HepG2 (cell line): ENCODE measurements at regions not wholly inside any gene's neighbourhood (a gene's known extent, or its start where the extent isn't known, plus 50 kb on each side); places are given as distances from the start of the nearest gene placed in this dataset.
A peak's percentile ranks its signal among the peaks of the same experiment; 100 is the strongest.

Experiments
- ATAC-seq: fragments of 200-7000 bp; cut with Tn5 transposase; 3 replicates; pipeline ENCODE4 v1.9.1; 2020; ENCODE audit warnings: mild to moderate bottlenecking, moderate library complexity
- BruUV-seq: library from RNA; stranded (reverse); fragments of 400-500 nt; replicated peaks from 2 replicates; lab custom pipeline; 2021; lab: Mats Ljungman, UMichigan
- CTCF ChIA-PET: fragments of 300-600 bp; formaldehyde crosslinking; extraction: SDS; loops from one replicate; lab custom pipeline; 2021; ENCODE audit warnings: low total read pairs, inconsistent platforms, low intra/inter-chr PET ratio; lab: Yijun Ruan, JAX
- POLR2A ChIA-PET: fragments of 350-600 bp; sonication (Branson Sonifier 250); formaldehyde crosslinking; loops from one replicate; lab custom pipeline; 2020; ENCODE audit warnings: antibody characterized with exemption, inconsistent platforms; lab: Yijun Ruan, JAX
- DNase-seq: peaks from one replicate; pipeline ENCODE4 v3.0.0-alpha.2; 2015; ENCODE audit warnings: low spot score
- FAIRE-seq: peaks from 3 replicates; lab custom pipeline; 2011; peaks lifted over from hg19 to GRCh38; lab: Jason Lieb, UNC
- H2AFZ ChIP-seq: one replicate; pipeline ENCODE4 v1.6.1; 2011; ENCODE audit warnings: low read length, inconsistent platforms
- H3K27ac ChIP-seq: fragments of 300-600 bp; 3 replicates; pipeline ENCODE4 v1.8.0; 2011; ENCODE audit warnings: mixed run types, mild to moderate bottlenecking, mixed read lengths, low read length, inconsistent platforms; ENCODE audit not compliant: insufficient read depth; ENCODE audit errors: extremely low read length
- H3K27me3 ChIP-seq, 2 experiments: fragments of 200-600 bp in 1 of 2; 2 replicates in 1 of 2; 3 replicates in 1 of 2; pipeline versions ENCODE4 v1.6.0 to v1.8.0; 2011; ENCODE audit warnings: low read length in 2 of 2, mild to moderate bottlenecking in 2 of 2, moderate library complexity in 2 of 2, inconsistent platforms in 1 of 2; ENCODE audit not compliant: insufficient read depth in 2 of 2, control insufficient read depth in 1 of 2
- H3K36me3 ChIP-seq, 2 experiments: fragments of 200-600 bp in 1 of 2; replicated peaks in 1 of 2; 2 replicates in 1 of 2; 3 replicates in 1 of 2; pipeline versions ENCODE4 v1.5.1 to v1.8.0; 2011; ENCODE audit warnings: low read length in 2 of 2, inconsistent platforms in 1 of 2; ENCODE audit not compliant: insufficient read depth in 2 of 2, control insufficient read depth in 1 of 2
- H3K4me1 ChIP-seq: 2 replicates; pipeline ENCODE4 v1.5.1; 2012; ENCODE audit warnings: low read length, inconsistent platforms; ENCODE audit not compliant: insufficient read depth
- H3K4me2 ChIP-seq: 2 replicates; pipeline ENCODE4 v1.6.0; 2011; ENCODE audit warnings: low read depth, low read length, inconsistent platforms
- H3K4me3 ChIP-seq, 3 experiments: fragments of 200-600 bp in 1 of 3; sonication (generic), shearing (Covaris generic) in 1 of 3; replicated peaks in 1 of 3; 2 replicates each; pipeline ENCODE4 v1.5.1; 2011 to 2016; ENCODE audit warnings: low read length in 3 of 3, inconsistent platforms in 2 of 3, low read depth in 2 of 3, mild to moderate bottlenecking in 2 of 3, control low read depth in 1 of 3, mixed read lengths in 1 of 3; ENCODE audit not compliant: insufficient read depth in 1 of 3
- H3K79me2 ChIP-seq: one replicate; pipeline ENCODE4 v1.6.1; 2011; ENCODE audit warnings: low read length, inconsistent platforms; ENCODE audit not compliant: insufficient read depth
- H3K9ac ChIP-seq: 2 replicates; pipeline ENCODE4 v1.6.0; 2011; ENCODE audit warnings: mild to moderate bottlenecking, low read depth, low read length, inconsistent platforms; ENCODE audit not compliant: insufficient read depth
- H3K9me3 ChIP-seq: 2 replicates; pipeline ENCODE4 v1.5.1; 2012; ENCODE audit warnings: mild to moderate bottlenecking, low read length
- H4K20me1 ChIP-seq: 2 replicates; pipeline ENCODE4 v1.6.0; 2011; ENCODE audit warnings: inconsistent platforms, mild to moderate bottlenecking, low read length, moderate library complexity; ENCODE audit not compliant: insufficient read depth
- FOXA1 ChIP-seq, 2 experiments: fragments of 450-650 bp in 1 of 2; sonication (generic) in 1 of 2; formaldehyde crosslinking in 1 of 2; IDR thresholded peaks; 2 replicates each; pipeline versions ENCODE4 v1.4.0 to v1.6.1; 2016 to 2020; ENCODE audit warnings: missing genetic modification reagents in 1 of 2
- GFI1 ChIP-seq: sonication (generic); formaldehyde crosslinking; IDR thresholded peaks from 2 replicates; pipeline ENCODE4 v1.5.0; 2020; ENCODE audit warnings: missing genetic modification reagents, mild to moderate bottlenecking, borderline replicate concordance
- MEF2D ChIP-seq: sonication (generic); formaldehyde crosslinking; IDR thresholded peaks from 2 replicates; pipeline ENCODE4 v1.5.1; 2020; ENCODE audit warnings: mild to moderate bottlenecking, missing genetic modification reagents
- ZNF296 ChIP-seq: sonication (generic); formaldehyde crosslinking; conservative IDR thresholded peaks from 2 replicates; pipeline ENCODE4 v1.5.0; 2020; ENCODE audit warnings: mild to moderate bottlenecking, missing genetic modification reagents
- WGBS: methylation state at CpG from one replicate; pipeline ENCODE4 v1.1.6; 2017; ENCODE audit warnings: low lambda C conversion rate; 5-methylcytosine and 5-hydroxymethylcytosine counted together
- in situ Hi-C: cut with HindIII; loops from 2 replicates; pipeline ENCODE4 v1.10.0; 2017; ENCODE audit warnings: low pct_unique_long_range_greater_than_20kb; ENCODE audit not compliant: extremely low pct_ligation_motif_present
- intact Hi-C: fragments of 100-400 bp; cut with micrococcal nuclease; formaldehyde crosslinking; loops from one replicate; pipeline ENCODE4 v1.10.0; 2022; ENCODE audit not compliant: unreplicated experiment
- TF ChIP-seq, protein P1 (sequence below): IDR thresholded peaks from 2 replicates; pipeline ENCODE4 v1.6.1; 2016; ENCODE audit warnings: missing compliant biosample characterization, missing genetic modification reagents, borderline replicate concordance
- TF ChIP-seq, protein P2 (sequence below): sonication (generic); formaldehyde crosslinking; IDR thresholded peaks from 2 replicates; pipeline ENCODE4 v1.9.0; 2021; ENCODE audit warnings: missing genetic modification reagents, mild to moderate bottlenecking, borderline replicate concordance
- TF ChIP-seq, protein P3 (sequence below): sonication (generic); formaldehyde crosslinking; IDR thresholded peaks from 2 replicates; pipeline ENCODE4 v1.5.0; 2020; ENCODE audit warnings: missing genetic modification reagents
- TF ChIP-seq, protein P4 (sequence below), 2 experiments: sonication (generic) in 1 of 2; formaldehyde crosslinking in 1 of 2; IDR thresholded peaks; 2 replicates each; pipeline versions ENCODE4 v1.5.1 to v1.6.1; 2011 to 2020; ENCODE audit warnings: borderline replicate concordance in 1 of 2, low read depth in 1 of 2, low read length in 1 of 2, mild to moderate bottlenecking in 1 of 2, missing genetic modification reagents in 1 of 2, moderate library complexity in 1 of 2
- TF ChIP-seq, protein P5 (sequence below): sonication (generic); formaldehyde crosslinking; IDR thresholded peaks from 2 replicates; pipeline ENCODE4 v1.4.0; 2020; ENCODE audit warnings: missing genetic modification reagents, borderline replicate concordance
- TF ChIP-seq, protein P6 (sequence below): IDR thresholded peaks from 2 replicates; pipeline ENCODE4 v1.6.1; 2016; ENCODE audit warnings: low read depth

DNA sequence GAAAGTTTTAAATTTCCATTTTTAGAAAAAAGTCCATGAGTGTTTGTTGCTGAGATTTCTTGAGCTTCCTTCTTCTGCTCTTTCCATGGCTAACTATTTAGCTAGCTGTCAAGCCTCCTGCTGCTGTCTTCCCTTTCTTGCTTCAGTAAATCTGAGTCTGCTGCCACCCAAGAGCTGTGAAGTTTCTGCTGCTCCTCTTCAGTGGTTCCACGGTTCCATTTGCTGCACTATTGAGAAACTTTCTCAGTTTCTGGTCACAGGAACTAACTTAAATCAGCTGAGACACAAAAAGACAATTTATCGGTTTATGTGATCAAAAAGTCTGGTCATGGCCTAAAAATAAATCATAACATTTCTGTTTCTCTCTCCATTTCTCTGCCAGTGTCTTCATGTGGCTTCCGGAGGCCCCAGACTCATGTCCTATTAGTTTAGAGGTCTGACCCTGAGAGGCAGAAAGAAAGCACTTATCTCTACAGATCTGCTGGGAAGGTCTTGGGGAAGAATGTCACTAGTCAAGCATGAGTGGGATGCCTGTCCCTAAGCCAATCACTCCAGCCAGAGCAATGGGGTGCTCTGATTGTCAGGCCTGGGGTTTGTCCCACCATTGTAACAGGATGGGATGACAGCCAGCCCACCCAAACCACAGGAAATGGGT, 73.0 kb upstream of the ARL4C start:
- no peak overlapping the region for H2AFZ ChIP-seq
- FAIRE-seq: peak; percentile 4
- no peak overlapping the region for H3K4me2 ChIP-seq
- CTCF ChIA-PET: no interaction called here
- 25% methylated on average over 3 of the region's 3 CpGs for WGBS
- no peaks in the 10 kb centered on the region for H3K9me3 ChIP-seq
- in situ Hi-C loops: no loop called here
- no peak for DNase-seq
- no peak overlapping the region for H3K9ac ChIP-seq
- ATAC-seq: no peak
- POLR2A ChIA-PET: no interaction called here
- H4K20me1 ChIP-seq: no peaks in the 10 kb centered on the region
- intact Hi-C loops: no loop called here
- peaks cover 2 to 21% of the 10 kb centered on the region in 2 experiments; a peak in 3 of 5 replicates for H3K27me3 ChIP-seq
- H3K36me3 ChIP-seq: no peaks in the 10 kb centered on the region
- no peak overlapping the region for H3K27ac ChIP-seq
- H3K79me2 ChIP-seq: no peaks in the 10 kb centered on the region
- BruUV-seq: no TSS peak
- H3K4me3 ChIP-seq: no peak overlapping the region
- H3K4me1 ChIP-seq: peaks cover 26% of the 10 kb centered on the region
- TF ChIP-seq, protein P1, sequence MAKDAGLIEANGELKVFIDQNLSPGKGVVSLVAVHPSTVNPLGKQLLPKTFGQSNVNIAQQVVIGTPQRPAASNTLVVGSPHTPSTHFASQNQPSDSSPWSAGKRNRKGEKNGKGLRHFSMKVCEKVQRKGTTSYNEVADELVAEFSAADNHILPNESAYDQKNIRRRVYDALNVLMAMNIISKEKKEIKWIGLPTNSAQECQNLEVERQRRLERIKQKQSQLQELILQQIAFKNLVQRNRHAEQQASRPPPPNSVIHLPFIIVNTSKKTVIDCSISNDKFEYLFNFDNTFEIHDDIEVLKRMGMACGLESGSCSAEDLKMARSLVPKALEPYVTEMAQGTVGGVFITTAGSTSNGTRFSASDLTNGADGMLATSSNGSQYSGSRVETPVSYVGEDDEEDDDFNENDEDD (CRISPR knock-in tag): no peak
- TF ChIP-seq ZNF296 (CRISPR knock-in tag): no peak
- TF ChIP-seq, protein P2, sequence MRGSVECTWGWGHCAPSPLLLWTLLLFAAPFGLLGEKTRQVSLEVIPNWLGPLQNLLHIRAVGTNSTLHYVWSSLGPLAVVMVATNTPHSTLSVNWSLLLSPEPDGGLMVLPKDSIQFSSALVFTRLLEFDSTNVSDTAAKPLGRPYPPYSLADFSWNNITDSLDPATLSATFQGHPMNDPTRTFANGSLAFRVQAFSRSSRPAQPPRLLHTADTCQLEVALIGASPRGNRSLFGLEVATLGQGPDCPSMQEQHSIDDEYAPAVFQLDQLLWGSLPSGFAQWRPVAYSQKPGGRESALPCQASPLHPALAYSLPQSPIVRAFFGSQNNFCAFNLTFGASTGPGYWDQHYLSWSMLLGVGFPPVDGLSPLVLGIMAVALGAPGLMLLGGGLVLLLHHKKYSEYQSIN (CRISPR knock-in tag): no peak
- no peak for TF ChIP-seq GFI1 (CRISPR knock-in tag)
- TF ChIP-seq MEF2D (CRISPR knock-in tag): no peak
- TF ChIP-seq FOXA1 (IDR thresholded peaks at IDR 0.05): no peak
- no peak for TF ChIP-seq FOXA1 (CRISPR knock-in tag; IDR thresholded peaks at IDR 0.05)
- TF ChIP-seq, protein P3, sequence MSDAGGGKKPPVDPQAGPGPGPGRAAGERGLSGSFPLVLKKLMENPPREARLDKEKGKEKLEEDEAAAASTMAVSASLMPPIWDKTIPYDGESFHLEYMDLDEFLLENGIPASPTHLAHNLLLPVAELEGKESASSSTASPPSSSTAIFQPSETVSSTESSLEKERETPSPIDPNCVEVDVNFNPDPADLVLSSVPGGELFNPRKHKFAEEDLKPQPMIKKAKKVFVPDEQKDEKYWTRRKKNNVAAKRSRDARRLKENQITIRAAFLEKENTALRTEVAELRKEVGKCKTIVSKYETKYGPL (CRISPR knock-in tag): no peak
- TF ChIP-seq, protein P4, sequence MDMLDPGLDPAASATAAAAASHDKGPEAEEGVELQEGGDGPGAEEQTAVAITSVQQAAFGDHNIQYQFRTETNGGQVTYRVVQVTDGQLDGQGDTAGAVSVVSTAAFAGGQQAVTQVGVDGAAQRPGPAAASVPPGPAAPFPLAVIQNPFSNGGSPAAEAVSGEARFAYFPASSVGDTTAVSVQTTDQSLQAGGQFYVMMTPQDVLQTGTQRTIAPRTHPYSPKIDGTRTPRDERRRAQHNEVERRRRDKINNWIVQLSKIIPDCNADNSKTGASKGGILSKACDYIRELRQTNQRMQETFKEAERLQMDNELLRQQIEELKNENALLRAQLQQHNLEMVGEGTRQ (IDR thresholded peaks at IDR 0.05; ENCODE audit: low read depth, low read length): no peak
- TF ChIP-seq, protein P4 (CRISPR knock-in tag; IDR thresholded peaks at IDR 0.05; ENCODE audit: borderline replicate concordance): no peak
- TF ChIP-seq, protein P5, sequence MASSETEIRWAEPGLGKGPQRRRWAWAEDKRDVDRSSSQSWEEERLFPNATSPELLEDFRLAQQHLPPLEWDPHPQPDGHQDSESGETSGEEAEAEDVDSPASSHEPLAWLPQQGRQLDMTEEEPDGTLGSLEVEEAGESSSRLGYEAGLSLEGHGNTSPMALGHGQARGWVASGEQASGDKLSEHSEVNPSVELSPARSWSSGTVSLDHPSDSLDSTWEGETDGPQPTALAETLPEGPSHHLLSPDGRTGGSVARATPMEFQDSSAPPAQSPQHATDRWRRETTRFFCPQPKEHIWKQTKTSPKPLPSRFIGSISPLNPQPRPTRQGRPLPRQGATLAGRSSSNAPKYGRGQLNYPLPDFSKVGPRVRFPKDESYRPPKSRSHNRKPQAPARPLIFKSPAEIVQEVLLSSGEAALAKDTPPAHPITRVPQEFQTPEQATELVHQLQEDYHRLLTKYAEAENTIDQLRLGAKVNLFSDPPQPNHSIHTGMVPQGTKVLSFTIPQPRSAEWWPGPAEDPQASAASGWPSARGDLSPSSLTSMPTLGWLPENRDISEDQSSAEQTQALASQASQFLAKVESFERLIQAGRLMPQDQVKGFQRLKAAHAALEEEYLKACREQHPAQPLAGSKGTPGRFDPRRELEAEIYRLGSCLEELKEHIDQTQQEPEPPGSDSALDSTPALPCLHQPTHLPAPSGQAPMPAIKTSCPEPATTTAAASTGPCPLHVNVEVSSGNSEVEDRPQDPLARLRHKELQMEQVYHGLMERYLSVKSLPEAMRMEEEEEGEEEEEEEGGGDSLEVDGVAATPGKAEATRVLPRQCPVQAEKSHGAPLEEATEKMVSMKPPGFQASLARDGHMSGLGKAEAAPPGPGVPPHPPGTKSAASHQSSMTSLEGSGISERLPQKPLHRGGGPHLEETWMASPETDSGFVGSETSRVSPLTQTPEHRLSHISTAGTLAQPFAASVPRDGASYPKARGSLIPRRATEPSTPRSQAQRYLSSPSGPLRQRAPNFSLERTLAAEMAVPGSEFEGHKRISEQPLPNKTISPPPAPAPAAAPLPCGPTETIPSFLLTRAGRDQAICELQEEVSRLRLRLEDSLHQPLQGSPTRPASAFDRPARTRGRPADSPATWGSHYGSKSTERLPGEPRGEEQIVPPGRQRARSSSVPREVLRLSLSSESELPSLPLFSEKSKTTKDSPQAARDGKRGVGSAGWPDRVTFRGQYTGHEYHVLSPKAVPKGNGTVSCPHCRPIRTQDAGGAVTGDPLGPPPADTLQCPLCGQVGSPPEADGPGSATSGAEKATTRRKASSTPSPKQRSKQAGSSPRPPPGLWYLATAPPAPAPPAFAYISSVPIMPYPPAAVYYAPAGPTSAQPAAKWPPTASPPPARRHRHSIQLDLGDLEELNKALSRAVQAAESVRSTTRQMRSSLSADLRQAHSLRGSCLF: no peak
- TF ChIP-seq, protein P6, sequence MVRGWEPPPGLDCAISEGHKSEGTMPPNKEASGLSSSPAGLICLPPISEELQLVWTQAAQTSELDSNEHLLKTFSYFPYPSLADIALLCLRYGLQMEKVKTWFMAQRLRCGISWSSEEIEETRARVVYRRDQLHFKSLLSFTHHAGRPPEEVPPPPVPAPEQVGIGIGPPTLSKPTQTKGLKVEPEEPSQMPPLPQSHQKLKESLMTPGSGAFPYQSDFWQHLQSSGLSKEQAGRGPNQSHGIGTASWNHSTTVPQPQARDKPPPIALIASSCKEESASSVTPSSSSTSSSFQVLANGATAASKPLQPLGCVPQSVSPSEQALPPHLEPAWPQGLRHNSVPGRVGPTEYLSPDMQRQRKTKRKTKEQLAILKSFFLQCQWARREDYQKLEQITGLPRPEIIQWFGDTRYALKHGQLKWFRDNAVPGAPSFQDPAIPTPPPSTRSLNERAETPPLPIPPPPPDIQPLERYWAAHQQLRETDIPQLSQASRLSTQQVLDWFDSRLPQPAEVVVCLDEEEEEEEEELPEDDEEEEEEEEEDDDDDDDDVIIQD: no peak
